HUES48 (cell line): ENCODE measurements at regions not wholly inside any gene's neighbourhood (a gene's known extent, or its start where the extent isn't known, plus 50 kb on each side); places are given as distances from the start of the nearest gene placed in this dataset.

Source experiments
- H3K27ac ChIP-seq: one replicate; pipeline ENCODE4 v1.7.0; 2013; ENCODE audit warnings: low read depth, low read length, inconsistent platforms
- H3K27me3 ChIP-seq: 2 replicates; pipeline ENCODE4 v1.6.1; 2013; ENCODE audit warnings: mild to moderate bottlenecking, low read length; ENCODE audit not compliant: control insufficient read depth, insufficient read depth
- H3K36me3 ChIP-seq: 2 replicates; pipeline ENCODE4 v1.6.1; 2013; ENCODE audit warnings: low read length; ENCODE audit not compliant: control insufficient read depth, insufficient read depth
- H3K4me1 ChIP-seq: 2 replicates; pipeline ENCODE4 v1.6.1; 2013; ENCODE audit warnings: mild to moderate bottlenecking, low read length; ENCODE audit not compliant: control insufficient read depth, insufficient read depth
- H3K4me3 ChIP-seq: 2 replicates; pipeline ENCODE4 v1.5.1; 2013; ENCODE audit warnings: mild to moderate bottlenecking, low read depth, low read length
- H3K9ac ChIP-seq: 2 replicates; pipeline ENCODE4 v1.6.1; 2013; ENCODE audit warnings: mild to moderate bottlenecking, low read depth, low read length, moderate library complexity
- H3K9me3 ChIP-seq: 2 replicates; pipeline ENCODE4 v1.6.1; 2013; ENCODE audit warnings: low read length; ENCODE audit not compliant: control insufficient read depth, insufficient read depth

- Histone ChIP-seq H3K4me1 (no peaks in the 10 kb centered on the region), H3K9ac (no peak overlapping the region), H3K27ac (no peak overlapping the region), H3K9me3 (no peaks in the 10 kb centered on the region), H3K36me3 (no peaks in the 10 kb centered on the region), H3K27me3 (no peaks in the 10 kb centered on the region), H3K4me3 (no peak overlapping the region)
These were observed 1614.1 kb upstream of the TMEFF2 start for GRCh38 chr2:193808877-193809276.

GRCh38 chr2:193806088-193806774 lies 1611.5 kb upstream of the TMEFF2 start:
- H3K4me3 ChIP-seq, result no peak overlapping the region
- no peak overlapping the region for H3K27ac ChIP-seq
- no peaks in the 10 kb centered on the region for H3K9me3 ChIP-seq
- no peaks in the 10 kb centered on the region for H3K4me1 ChIP-seq
- H3K9ac ChIP-seq, result no peak overlapping the region
- no peaks in the 10 kb centered on the region for H3K27me3 ChIP-seq
- H3K36me3 ChIP-seq, result no peaks in the 10 kb centered on the region

- Histone ChIP-seq H3K9ac (no peak overlapping the region), H3K27ac (no peak overlapping the region), H3K27me3 (no peaks in the 10 kb centered on the region), H3K9me3 (no peaks in the 10 kb centered on the region; the same call in 1 of the 2 replicates), H3K4me3 (no peak overlapping the region), H3K36me3 (no peaks in the 10 kb centered on the region), H3K4me1 (no peaks in the 10 kb centered on the region)
These were observed 1602.1 kb upstream of the TMEFF2 start for GRCh38 chr2:193796847-193797246.

- Histone ChIP-seq H3K27me3 (no peaks in the 10 kb centered on the region), H3K27ac (no peak overlapping the region), H3K9me3 (no peaks in the 10 kb centered on the region; the same call in 1 of the 2 replicates), H3K4me1 (no peaks in the 10 kb centered on the region), H3K4me3 (no peak overlapping the region), H3K9ac (no peak overlapping the region), H3K36me3 (no peaks in the 10 kb centered on the region)
These were observed 1599.2 kb upstream of the TMEFF2 start for GRCh38 chr2:193793914-193794313.

GRCh38 chr2:193783681-193784080 lies 1588.9 kb upstream of the TMEFF2 start:
- Histone ChIP-seq H3K4me3 (no peak overlapping the region), H3K27ac (no peak overlapping the region), H3K9ac (no peak overlapping the region), H3K36me3 (no peaks in the 10 kb centered on the region), H3K4me1 (0 out of 2 replicates have a peak, but pooled peaks cover 3% of the 10 kb centered on the region), H3K9me3 (no peaks in the 10 kb centered on the region), H3K27me3 (no peaks in the 10 kb centered on the region)

GRCh38 chr2:193778293-193778692 lies 1583.6 kb upstream of the TMEFF2 start:
- H3K4me1 ChIP-seq, result 0 out of 2 replicates have a peak, but pooled peaks cover 3% of the 10 kb centered on the region
- no peak overlapping the region for H3K4me3 ChIP-seq
- no peaks in the 10 kb centered on the region for H3K27me3 ChIP-seq
- H3K36me3 ChIP-seq, result no peaks in the 10 kb centered on the region
- H3K27ac ChIP-seq, result no peak overlapping the region
- no peak overlapping the region for H3K9ac ChIP-seq
- no peaks in the 10 kb centered on the region for H3K9me3 ChIP-seq

- Histone ChIP-seq H3K27me3 (no peaks in the 10 kb centered on the region), H3K9me3 (no peaks in the 10 kb centered on the region), H3K4me1 (no peaks in the 10 kb centered on the region), H3K27ac (no peak overlapping the region), H3K36me3 (no peaks in the 10 kb centered on the region), H3K9ac (no peak overlapping the region), H3K4me3 (no peak overlapping the region)
These were observed 1582.3 kb upstream of the TMEFF2 start for GRCh38 chr2:193776988-193777387.

- no peaks in the 10 kb centered on the region for H3K27me3 ChIP-seq
- H3K36me3 ChIP-seq, result no peaks in the 10 kb centered on the region
- no peak overlapping the region for H3K4me3 ChIP-seq
- H3K9me3 ChIP-seq, result no peaks in the 10 kb centered on the region
- no peak overlapping the region for H3K9ac ChIP-seq
- no peaks in the 10 kb centered on the region for H3K4me1 ChIP-seq
- no peak overlapping the region for H3K27ac ChIP-seq
These were observed 1579.4 kb upstream of the TMEFF2 start for GRCh38 chr2:193774166-193774565.

- Histone ChIP-seq H3K4me1 (no peaks in the 10 kb centered on the region), H3K4me3 (no peak overlapping the region), H3K36me3 (no peaks in the 10 kb centered on the region), H3K27ac (no peak overlapping the region), H3K9ac (no peak overlapping the region), H3K9me3 (no peaks in the 10 kb centered on the region), H3K27me3 (no peaks in the 10 kb centered on the region)
These were observed 1556.6 kb upstream of the TMEFF2 start for GRCh38 chr2:193751299-193751698.

GRCh38 chr2:193749485-193749884 lies 1554.8 kb upstream of the TMEFF2 start:
- Histone ChIP-seq H3K4me1 (no peaks in the 10 kb centered on the region), H3K9me3 (no peaks in the 10 kb centered on the region), H3K36me3 (no peaks in the 10 kb centered on the region), H3K27me3 (no peaks in the 10 kb centered on the region), H3K27ac (no peak overlapping the region), H3K9ac (no peak overlapping the region), H3K4me3 (no peak overlapping the region)

GRCh38 chr2:193743089-193743488 lies 1548.4 kb upstream of the TMEFF2 start:
- Histone ChIP-seq H3K27me3 (peaks cover 13% of the 10 kb centered on the region), H3K9me3 (no peaks in the 10 kb centered on the region), H3K9ac (no peak overlapping the region), H3K4me1 (peaks cover 8% of the 10 kb centered on the region), H3K36me3 (no peaks in the 10 kb centered on the region), H3K4me3 (no peak overlapping the region), H3K27ac (no peak overlapping the region)
